Smooth muscle cell (in vitro differentiated cells): ENCODE measurements at regions not wholly inside any gene's neighbourhood (a gene's known extent, or its start where the extent isn't known, plus 50 kb on each side); places are given as distances from the start of the nearest gene placed in this dataset.

Experiments used
- DNase-seq: peaks from one replicate; lab custom pipeline; 2025; ENCODE audit not compliant: unreplicated experiment; lab: John Stamatoyannopoulos, UW
- H2AFZ ChIP-seq: fragments of 200-600 bp; sonication (generic); 2 replicates; pipeline ENCODE4 v1.6.0; 2016; ENCODE audit warnings: antibody characterized with exemption, low read depth, mild to moderate bottlenecking
- H3F3A ChIP-seq: fragments of 200-600 bp; sonication (generic); 2 replicates; pipeline ENCODE4 v1.6.0; 2017; ENCODE audit warnings: antibody characterized with exemption, low read depth
- H3K27ac ChIP-seq: fragments of 200-600 bp; sonication (generic); 2 replicates; pipeline ENCODE4 v1.5.1; 2016; ENCODE audit warnings: low read depth, mild to moderate bottlenecking
- H3K27me3 ChIP-seq: fragments of 200-600 bp; sonication (generic); 2 replicates; pipeline ENCODE4 v1.6.1; 2016; ENCODE audit warnings: low read depth, mild to moderate bottlenecking
- H3K36me3 ChIP-seq: fragments of 200-600 bp; sonication (generic); 2 replicates; pipeline ENCODE4 v1.5.1; 2016; ENCODE audit warnings: low read depth
- H3K4me1 ChIP-seq: fragments of 200-600 bp; sonication (generic); 2 replicates; pipeline ENCODE4 v1.5.1; 2016; ENCODE audit warnings: low read depth
- H3K4me2 ChIP-seq: fragments of 200-600 bp; sonication (generic); 2 replicates; pipeline ENCODE4 v1.6.0; 2016; ENCODE audit warnings: mild to moderate bottlenecking
- H3K4me3 ChIP-seq: fragments of 200-600 bp; sonication (generic); 2 replicates; pipeline ENCODE4 v1.5.1; 2016; ENCODE audit warnings: mild to moderate bottlenecking
- H3K79me2 ChIP-seq: fragments of 200-600 bp; sonication (generic); 2 replicates; pipeline ENCODE4 v1.6.0; 2016; ENCODE audit warnings: low read depth, mild to moderate bottlenecking
- H3K9ac ChIP-seq: fragments of 200-600 bp; sonication (generic); 2 replicates; pipeline ENCODE4 v1.6.0; 2016; ENCODE audit warnings: low read depth
- H3K9me3 ChIP-seq: fragments of 200-600 bp; sonication (generic); replicated peaks from 2 replicates; pipeline ENCODE4 v1.5.1; 2016; ENCODE audit warnings: low read depth
- H4K20me1 ChIP-seq: fragments of 200-600 bp; sonication (generic); 2 replicates; pipeline ENCODE4 v1.6.0; 2016; ENCODE audit warnings: low read depth
- WGBS: methylation state at CpG from one replicate; pipeline ENCODE4 v1.1.7; 2016; ENCODE audit warnings: low lambda C conversion rate; 5-methylcytosine and 5-hydroxymethylcytosine counted together
- TF ChIP-seq, protein P1 (sequence below): fragments of 200-600 bp; sonication (generic); IDR thresholded peaks from 2 replicates; pipeline ENCODE4 v1.5.1; 2017; ENCODE audit warnings: borderline replicate concordance, mild to moderate bottlenecking, antibody characterized with exemption; ENCODE audit not compliant: insufficient read depth, poor library complexity, severe bottlenecking

DNA sequence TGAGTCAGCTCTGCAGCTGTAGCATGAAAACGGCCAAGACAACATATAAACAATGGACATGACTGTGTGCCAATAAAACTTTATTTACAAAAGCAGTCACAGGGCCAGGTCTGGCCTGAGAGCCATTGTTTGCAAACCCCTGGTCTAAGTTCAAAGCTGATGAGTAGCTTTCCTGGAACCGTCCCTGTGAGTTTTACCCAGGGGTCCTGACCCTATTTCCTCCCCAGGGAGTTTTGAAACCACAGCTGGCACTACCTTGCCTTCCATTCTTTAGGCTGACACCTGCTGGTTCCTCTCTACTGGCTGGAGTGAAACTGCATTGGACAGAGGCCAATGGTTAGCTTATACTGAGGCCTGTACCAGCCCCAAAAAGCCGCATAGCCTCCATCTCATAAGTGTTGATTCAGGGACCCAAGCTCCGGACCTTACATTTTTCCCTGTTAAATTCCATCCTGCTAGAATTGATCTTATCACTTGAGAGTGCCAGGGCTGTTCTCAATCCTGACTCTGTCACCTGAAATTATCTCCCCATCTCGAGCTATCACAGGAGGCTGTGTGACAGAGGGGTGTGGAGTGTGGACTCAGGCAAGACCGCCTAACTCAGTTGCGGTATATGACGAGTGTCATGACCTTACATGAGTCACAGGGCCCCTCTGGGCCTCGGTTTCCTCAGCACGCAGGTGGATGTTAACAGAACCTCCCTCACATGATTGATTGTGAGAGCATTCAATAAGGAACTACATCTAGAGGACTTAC, 343.6 kb downstream of the NPHP4 start:
- Histone ChIP-seq H4K20me1 (no peaks in the 10 kb centered on the region), H3K4me3 (no peak overlapping the region), H3K79me2 (no peaks in the 10 kb centered on the region), H3K27me3 (peaks cover 9% of the 10 kb centered on the region), H3K4me2 (no peak overlapping the region), H2AFZ (no peak overlapping the region), H3K36me3 (no peaks in the 10 kb centered on the region), H3K27ac (no peak overlapping the region), H3K9me3 (no peaks in the 10 kb centered on the region), H3K9ac (no peak overlapping the region), H3K4me1 (no peaks in the 10 kb centered on the region), H3F3A (no peaks in the 10 kb centered on the region)
- 72% methylated on average over 10 of the region's 10 CpGs for WGBS
- DNase-seq: no peak
- TF ChIP-seq, protein P1, sequence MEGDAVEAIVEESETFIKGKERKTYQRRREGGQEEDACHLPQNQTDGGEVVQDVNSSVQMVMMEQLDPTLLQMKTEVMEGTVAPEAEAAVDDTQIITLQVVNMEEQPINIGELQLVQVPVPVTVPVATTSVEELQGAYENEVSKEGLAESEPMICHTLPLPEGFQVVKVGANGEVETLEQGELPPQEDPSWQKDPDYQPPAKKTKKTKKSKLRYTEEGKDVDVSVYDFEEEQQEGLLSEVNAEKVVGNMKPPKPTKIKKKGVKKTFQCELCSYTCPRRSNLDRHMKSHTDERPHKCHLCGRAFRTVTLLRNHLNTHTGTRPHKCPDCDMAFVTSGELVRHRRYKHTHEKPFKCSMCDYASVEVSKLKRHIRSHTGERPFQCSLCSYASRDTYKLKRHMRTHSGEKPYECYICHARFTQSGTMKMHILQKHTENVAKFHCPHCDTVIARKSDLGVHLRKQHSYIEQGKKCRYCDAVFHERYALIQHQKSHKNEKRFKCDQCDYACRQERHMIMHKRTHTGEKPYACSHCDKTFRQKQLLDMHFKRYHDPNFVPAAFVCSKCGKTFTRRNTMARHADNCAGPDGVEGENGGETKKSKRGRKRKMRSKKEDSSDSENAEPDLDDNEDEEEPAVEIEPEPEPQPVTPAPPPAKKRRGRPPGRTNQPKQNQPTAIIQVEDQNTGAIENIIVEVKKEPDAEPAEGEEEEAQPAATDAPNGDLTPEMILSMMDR: no peak

DNA sequence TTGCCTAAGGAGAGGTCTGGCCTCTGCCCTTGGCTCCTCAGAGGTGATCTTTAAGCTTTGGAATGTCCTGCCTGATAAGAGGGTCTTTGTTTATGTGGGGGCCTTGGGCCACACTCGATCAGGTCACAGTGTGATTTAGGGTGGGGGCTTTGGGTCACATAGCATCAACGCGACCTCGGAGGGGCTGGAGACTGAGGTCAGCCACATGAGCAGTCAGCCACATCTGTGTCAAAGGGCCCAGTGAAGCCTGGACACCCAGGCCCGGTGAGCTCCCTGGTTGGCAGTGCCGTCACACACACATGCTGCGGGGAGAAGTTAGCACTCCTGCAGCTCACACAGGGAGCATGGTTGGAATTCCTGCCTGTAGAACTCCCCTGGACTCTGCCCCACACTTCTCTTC, 345.0 kb downstream of the NPHP4 start:
- Histone ChIP-seq H2AFZ (no peak overlapping the region), H3K4me3 (no peak overlapping the region), H3K36me3 (no peaks in the 10 kb centered on the region), H3K27ac (no peak overlapping the region), H3K79me2 (no peaks in the 10 kb centered on the region), H3K9ac (no peak overlapping the region), H3F3A (no peaks in the 10 kb centered on the region), H3K4me1 (no peaks in the 10 kb centered on the region), H3K9me3 (no peaks in the 10 kb centered on the region), H3K4me2 (no peak overlapping the region), H4K20me1 (no peaks in the 10 kb centered on the region), H3K27me3 (no peaks in the 10 kb centered on the region)
- TF ChIP-seq, protein P1: no peak
- WGBS: 65% methylated on average over 7 of the region's 7 CpGs
- DNase-seq: no peak

DNA sequence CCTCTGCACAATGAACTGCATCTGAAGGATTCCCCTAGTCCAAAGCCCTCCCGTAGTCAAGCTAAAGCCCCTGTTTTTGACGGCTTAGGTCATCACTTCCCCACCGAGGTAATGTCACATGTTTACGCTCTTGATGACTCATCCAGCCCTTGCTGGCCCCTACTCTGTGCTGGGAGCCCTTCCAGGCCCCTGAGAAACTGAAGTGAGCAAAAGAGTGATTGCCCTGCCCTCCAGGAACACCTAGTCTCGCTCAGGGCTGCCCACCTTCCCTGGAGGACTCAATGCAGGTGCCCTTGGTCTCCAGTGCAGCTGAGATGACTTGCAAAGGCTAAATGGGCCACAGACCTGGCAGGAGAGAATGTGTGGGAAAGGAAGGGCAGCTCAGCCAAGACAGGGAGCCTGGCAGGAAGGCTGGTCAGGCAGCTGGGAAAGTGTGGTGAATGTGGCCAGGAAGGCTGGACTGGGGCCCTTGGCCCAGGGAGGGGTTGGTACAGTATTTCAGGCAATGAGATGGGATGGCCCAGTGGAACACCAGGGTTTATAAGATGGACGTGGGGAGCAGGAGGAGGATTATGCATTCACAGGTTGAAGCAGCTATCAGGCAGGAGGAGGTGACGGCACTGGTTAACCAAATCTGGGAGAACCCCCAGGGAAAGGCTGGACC, 345.6 kb downstream of the NPHP4 start:
- WGBS: 48% methylated on average over 7 of the region's 7 CpGs
- Histone ChIP-seq H3K36me3 (no peaks in the 10 kb centered on the region), H3K4me1 (no peaks in the 10 kb centered on the region), H3K4me2 (no peak overlapping the region), H3K4me3 (no peak overlapping the region), H2AFZ (no peak overlapping the region), H3K79me2 (no peaks in the 10 kb centered on the region), H3K9me3 (no peaks in the 10 kb centered on the region), H3K9ac (no peak overlapping the region), H3K27me3 (no peaks in the 10 kb centered on the region), H4K20me1 (no peaks in the 10 kb centered on the region), H3F3A (no peaks in the 10 kb centered on the region), H3K27ac (no peak overlapping the region)
- TF ChIP-seq, protein P1: no peak
- DNase-seq: no peak
